Endodermal cell (in vitro differentiated cells): ENCODE measurements at regions not wholly inside any gene's neighbourhood (a gene's known extent, or its start where the extent isn't known, plus 50 kb on each side); places are given as distances from the start of the nearest gene placed in this dataset.

Experiments
- DNase-seq: peaks from one replicate; pipeline ENCODE4 v3.0.0-alpha.2; 2017
- H3K27ac ChIP-seq: 2 replicates; pipeline ENCODE4 v1.5.1; 2013; ENCODE audit warnings: mild to moderate bottlenecking, low read depth, low read length, moderate library complexity
- H3K27me3 ChIP-seq: 2 replicates; pipeline ENCODE4 v1.6.1; 2013; ENCODE audit warnings: mild to moderate bottlenecking, low read length, moderate library complexity; ENCODE audit not compliant: insufficient read depth, control insufficient read depth, poor library complexity, severe bottlenecking
- H3K36me3 ChIP-seq: 2 replicates; pipeline ENCODE4 v1.7.0; 2013; ENCODE audit warnings: mild to moderate bottlenecking, low read length, moderate library complexity; ENCODE audit not compliant: control insufficient read depth, insufficient read depth
- H3K4me1 ChIP-seq: one replicate; pipeline ENCODE4 v1.7.0; 2013; ENCODE audit warnings: low read length; ENCODE audit not compliant: control insufficient read depth, insufficient read depth
- H3K4me3 ChIP-seq: 2 replicates; pipeline ENCODE4 v1.5.1; 2013; ENCODE audit warnings: mild to moderate bottlenecking, low read length, moderate library complexity
- H3K9ac ChIP-seq: 2 replicates; pipeline ENCODE4 v1.6.1; 2013; ENCODE audit warnings: mild to moderate bottlenecking, low read length, moderate library complexity; ENCODE audit not compliant: poor library complexity, severe bottlenecking; ENCODE audit errors: extremely low read depth
- H3K9me3 ChIP-seq: 2 replicates; pipeline ENCODE4 v1.6.1; 2013; ENCODE audit warnings: mild to moderate bottlenecking, low read length, moderate library complexity; ENCODE audit not compliant: control insufficient read depth
- H3K27ac Mint-ChIP-seq: 2 replicates; pipeline ENCODE4 v1.8.0; 2020; ENCODE audit warnings: mixed read lengths
- H3K27me3 Mint-ChIP-seq: 2 replicates; pipeline ENCODE4 v1.8.0; 2021; ENCODE audit warnings: mild to moderate bottlenecking, mixed read lengths; ENCODE audit not compliant: insufficient read depth
- H3K36me3 Mint-ChIP-seq: 2 replicates; pipeline ENCODE4 v1.8.0; 2020; ENCODE audit warnings: low read depth, mixed read lengths
- H3K4me1 Mint-ChIP-seq: 2 replicates; pipeline ENCODE4 v1.8.0; 2020; ENCODE audit warnings: mixed read lengths
- H3K4me3 Mint-ChIP-seq: 2 replicates; pipeline ENCODE4 v1.8.0; 2020; ENCODE audit warnings: mild to moderate bottlenecking, moderate library complexity, mixed read lengths
- H3K9me3 Mint-ChIP-seq: 2 replicates; pipeline ENCODE4 v1.8.0; 2020; ENCODE audit warnings: mild to moderate bottlenecking, mixed read lengths
- WGBS, 2 experiments: methylation state at CpG; one replicate each; pipeline versions ENCODE4 v1.1.5 to v1.1.7; 2013; ENCODE audit warnings: missing lambda C conversion rate in 2 of 2, mixed read lengths in 1 of 2; ENCODE audit not compliant: insufficient coverage in 1 of 2, insufficient read length in 1 of 2; 5-methylcytosine and 5-hydroxymethylcytosine counted together
- TF ChIP-seq, protein P1 (sequence below): fragments of 200-600 bp; sonication (generic); conservative IDR thresholded peaks from 2 replicates; pipeline ENCODE4 v1.5.0; 2021; ENCODE audit warnings: antibody characterized with exemption, mild to moderate bottlenecking

DNA sequence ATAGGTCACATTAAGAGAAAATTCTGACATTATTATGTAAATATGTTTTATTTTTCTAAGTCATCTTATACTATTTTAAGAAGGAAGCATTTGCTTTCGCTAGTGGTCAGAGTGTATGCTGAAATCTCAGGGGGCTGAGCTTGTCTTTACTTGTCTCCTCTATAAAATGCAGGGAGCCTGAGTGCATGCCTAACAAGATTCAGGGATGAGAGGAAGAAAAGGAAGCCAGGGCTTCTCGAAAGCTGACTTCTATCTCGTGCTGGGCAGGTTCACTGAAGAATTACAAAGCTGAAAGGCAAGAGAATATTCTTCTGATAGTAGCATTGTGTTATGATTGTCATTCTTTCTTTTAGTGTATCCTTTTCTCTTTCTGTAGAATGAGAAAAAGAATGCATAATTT lies 467.4 kb downstream of the SOX11 start:
- no peak overlapping the region for H3K4me3 Mint-ChIP-seq
- WGBS, 2 experiments, result 44 to 47% methylated on average over 2 to 3 of the region's 3 CpGs
- H3K9me3 Mint-ChIP-seq, result peaks cover 4% of the 10 kb centered on the region
- H3K27ac ChIP-seq, result peak overlapping the region; percentile 66
- H3K27ac Mint-ChIP-seq, result no peak overlapping the region
- H3K27me3 ChIP-seq, result no peaks in the 10 kb centered on the region
- peaks cover 18% of the 10 kb centered on the region for H3K4me1 Mint-ChIP-seq
- H3K27me3 Mint-ChIP-seq, result no peaks in the 10 kb centered on the region
- no peak overlapping the region for H3K4me3 ChIP-seq
- no peaks in the 10 kb centered on the region for H3K4me1 ChIP-seq
- H3K9me3 ChIP-seq, result no peaks in the 10 kb centered on the region
- no peaks in the 10 kb centered on the region for H3K36me3 ChIP-seq
- no peak for DNase-seq
- TF ChIP-seq, protein P1, sequence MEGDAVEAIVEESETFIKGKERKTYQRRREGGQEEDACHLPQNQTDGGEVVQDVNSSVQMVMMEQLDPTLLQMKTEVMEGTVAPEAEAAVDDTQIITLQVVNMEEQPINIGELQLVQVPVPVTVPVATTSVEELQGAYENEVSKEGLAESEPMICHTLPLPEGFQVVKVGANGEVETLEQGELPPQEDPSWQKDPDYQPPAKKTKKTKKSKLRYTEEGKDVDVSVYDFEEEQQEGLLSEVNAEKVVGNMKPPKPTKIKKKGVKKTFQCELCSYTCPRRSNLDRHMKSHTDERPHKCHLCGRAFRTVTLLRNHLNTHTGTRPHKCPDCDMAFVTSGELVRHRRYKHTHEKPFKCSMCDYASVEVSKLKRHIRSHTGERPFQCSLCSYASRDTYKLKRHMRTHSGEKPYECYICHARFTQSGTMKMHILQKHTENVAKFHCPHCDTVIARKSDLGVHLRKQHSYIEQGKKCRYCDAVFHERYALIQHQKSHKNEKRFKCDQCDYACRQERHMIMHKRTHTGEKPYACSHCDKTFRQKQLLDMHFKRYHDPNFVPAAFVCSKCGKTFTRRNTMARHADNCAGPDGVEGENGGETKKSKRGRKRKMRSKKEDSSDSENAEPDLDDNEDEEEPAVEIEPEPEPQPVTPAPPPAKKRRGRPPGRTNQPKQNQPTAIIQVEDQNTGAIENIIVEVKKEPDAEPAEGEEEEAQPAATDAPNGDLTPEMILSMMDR, result no peak
- no peaks in the 10 kb centered on the region for H3K36me3 Mint-ChIP-seq
- no peak overlapping the region for H3K9ac ChIP-seq

DNA sequence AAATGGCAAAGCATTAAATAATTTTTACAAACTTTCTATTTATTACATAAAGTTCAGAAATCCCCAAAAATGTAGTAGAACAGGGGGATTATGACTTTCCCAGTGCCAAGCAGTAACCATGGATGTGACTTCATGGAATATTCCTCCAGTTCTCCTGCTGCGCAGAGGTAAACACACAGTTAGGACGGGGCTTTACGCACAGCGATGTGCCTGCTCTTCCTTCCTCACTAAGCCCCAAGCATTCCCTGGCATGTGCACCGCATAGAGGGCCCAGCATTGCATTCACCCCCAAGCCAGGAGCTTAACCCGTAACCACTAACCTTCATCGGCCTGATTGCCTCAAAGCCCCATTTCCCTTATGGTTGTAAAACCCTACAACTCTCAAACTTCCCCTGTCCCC lies 471.7 kb downstream of the SOX11 start:
- no peak overlapping the region for H3K27ac Mint-ChIP-seq
- WGBS, 2 experiments, result 91 to 100% methylated on average over 2 to 7 of the region's 7 CpGs
- peaks cover 21% of the 10 kb centered on the region for H3K4me1 Mint-ChIP-seq
- H3K36me3 ChIP-seq, result no peaks in the 10 kb centered on the region
- DNase-seq, result no peak
- peaks cover 4% of the 10 kb centered on the region for H3K9me3 Mint-ChIP-seq
- no peaks in the 10 kb centered on the region for H3K9me3 ChIP-seq
- no peak overlapping the region for H3K27ac ChIP-seq
- H3K27me3 ChIP-seq, result no peaks in the 10 kb centered on the region
- no peak overlapping the region for H3K9ac ChIP-seq
- H3K4me1 ChIP-seq, result no peaks in the 10 kb centered on the region
- TF ChIP-seq, protein P1, result no peak
- H3K4me3 ChIP-seq, result no peak overlapping the region
- H3K27me3 Mint-ChIP-seq, result no peaks in the 10 kb centered on the region
- no peak overlapping the region for H3K4me3 Mint-ChIP-seq
- no peaks in the 10 kb centered on the region for H3K36me3 Mint-ChIP-seq

DNA sequence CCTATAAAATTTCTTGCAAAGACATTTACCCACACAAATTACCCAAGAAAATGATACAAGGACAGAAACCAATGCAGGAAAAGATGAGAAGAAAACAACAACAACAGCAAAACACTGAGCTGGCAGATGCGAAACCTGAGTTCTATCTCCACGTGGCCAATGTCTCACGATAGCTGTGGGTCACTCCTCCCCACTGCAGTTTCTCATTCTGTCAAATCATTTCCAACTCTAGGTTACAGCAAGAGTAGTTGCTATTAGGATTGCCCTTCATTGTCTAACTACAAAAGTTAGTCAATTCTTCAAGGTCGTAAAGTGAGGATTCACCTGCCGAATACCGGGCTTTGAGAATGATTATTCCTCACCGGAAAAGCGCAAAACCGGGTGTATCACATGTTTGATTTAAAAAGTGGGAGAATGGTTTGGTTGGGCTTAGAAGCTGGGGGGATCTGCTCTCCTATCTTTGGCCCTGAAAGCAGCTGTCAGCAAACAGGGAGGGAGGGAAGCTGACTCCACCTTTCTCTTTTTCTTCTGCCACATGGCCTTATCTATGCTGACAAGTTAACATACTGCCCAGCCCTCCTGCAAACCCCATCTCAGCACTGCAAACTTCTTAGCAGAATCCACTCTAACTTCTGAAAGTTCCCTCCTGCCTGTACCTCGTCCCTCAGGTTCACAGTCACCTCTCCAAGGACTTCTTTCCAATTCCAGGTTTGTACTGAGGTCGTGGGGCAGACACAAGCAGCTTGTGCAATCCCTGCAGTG lies 473.0 kb downstream of the SOX11 start:
- peaks cover 19% of the 10 kb centered on the region for H3K4me1 Mint-ChIP-seq
- H3K27ac Mint-ChIP-seq, result no peak overlapping the region
- no peak for DNase-seq
- H3K4me3 ChIP-seq, result no peak overlapping the region
- H3K9me3 ChIP-seq, result no peaks in the 10 kb centered on the region
- H3K36me3 ChIP-seq, result no peaks in the 10 kb centered on the region
- TF ChIP-seq, protein P1, result no peak
- H3K27me3 Mint-ChIP-seq, result no peaks in the 10 kb centered on the region
- no peak overlapping the region for H3K4me3 Mint-ChIP-seq
- no peaks in the 10 kb centered on the region for H3K4me1 ChIP-seq
- no peaks in the 10 kb centered on the region for H3K36me3 Mint-ChIP-seq
- no peaks in the 10 kb centered on the region for H3K27me3 ChIP-seq
- 90 to 95% methylated on average over 11 of the region's 11 CpGs for WGBS, 2 experiments
- H3K9ac ChIP-seq, result no peak overlapping the region
- H3K27ac ChIP-seq, result no peak overlapping the region
- peaks cover 4% of the 10 kb centered on the region for H3K9me3 Mint-ChIP-seq
